B cell (primary cell): ENCODE measurements at regions not wholly inside any gene's neighbourhood (a gene's known extent, or its start where the extent isn't known, plus 50 kb on each side); places are given as distances from the start of the nearest gene placed in this dataset.

ENCODE experiments used
- ATAC-seq: fragments of 200-7000 bp; cut with Tn5 transposase; one replicate; pipeline ENCODE4 v1.10.0; 2021; ENCODE audit warnings: low read depth, mild to moderate bottlenecking, moderate number of reproducible peaks, moderate library complexity
- CTCF ChIA-PET: fragments of 350-600 bp; sonication (Branson Sonifier 250); formaldehyde crosslinking; loops from one replicate; lab custom pipeline; 2021; ENCODE audit warnings: antibody characterized with exemption, inconsistent platforms; lab: Charles Lee
- POLR2A ChIA-PET: fragments of 350-600 bp; sonication (Branson Sonifier 250); formaldehyde crosslinking; loops from one replicate; lab custom pipeline; 2021; ENCODE audit warnings: antibody characterized with exemption; lab: Charles Lee
- DNase-seq: peaks from one replicate; pipeline ENCODE4 v3.0.0; 2013
- H2AFZ ChIP-seq: 2 replicates; pipeline ENCODE4 v1.6.1; 2012; ENCODE audit warnings: mild to moderate bottlenecking, low read depth, low read length; ENCODE audit not compliant: insufficient read depth, poor library complexity, severe bottlenecking
- H3K27ac ChIP-seq, 2 donors: 1 replicate in 1 of 2; 2 replicates in 1 of 2; pipeline ENCODE4 v1.5.1; 2012 to 2013; ENCODE audit warnings: low read length in 2 of 2, mild to moderate bottlenecking in 2 of 2, moderate library complexity in 1 of 2
- H3K27me3 ChIP-seq, 4 experiments: fragments of 200-600 bp in 1 of 4; sonication (generic) in 1 of 4; replicated peaks in 1 of 4; 1 replicate in 2 of 4; 2 replicates in 2 of 4; pipeline versions ENCODE4 v1.6.1 to v1.7.0; 2013 to 2016; ENCODE audit warnings: low read length in 3 of 4, mild to moderate bottlenecking in 2 of 4, mixed read lengths in 1 of 4, moderate library complexity in 1 of 4; ENCODE audit not compliant: insufficient read depth in 4 of 4, control insufficient read depth in 3 of 4; ENCODE audit errors: control extremely low read depth in 1 of 4
- H3K36me3 ChIP-seq, 2 experiments: replicated peaks in 1 of 2; 1 replicate in 1 of 2; 2 replicates in 1 of 2; pipeline versions ENCODE4 v1.6.1 to v1.7.1; 2013; ENCODE audit warnings: low read length in 1 of 2; ENCODE audit not compliant: insufficient read depth in 2 of 2, control insufficient read depth in 1 of 2; ENCODE audit errors: control extremely low read depth in 1 of 2, extremely low read depth in 1 of 2
- H3K4me1 ChIP-seq, 2 donors: fragments of 200-600 bp in 1 of 2; sonication (generic) in 1 of 2; 1 replicate in 1 of 2; 2 replicates in 1 of 2; pipeline versions ENCODE4 v1.5.1 to v1.6.1; 2013 to 2017; ENCODE audit warnings: low read length in 2 of 2; ENCODE audit not compliant: control insufficient read depth in 2 of 2, insufficient read depth in 2 of 2
- H3K4me2 ChIP-seq: replicated peaks from 2 replicates; pipeline ENCODE3; 2012; ENCODE audit warnings: mild to moderate bottlenecking, low read depth, low read length; ENCODE audit not compliant: poor library complexity, severe bottlenecking
- H3K4me3 ChIP-seq, 5 experiments: fragments of 200-600 bp in 1 of 5; sonication (generic) in 1 of 5; 1 replicate in 3 of 5; 2 replicates in 2 of 5; pipeline versions ENCODE4 v1.5.1 to v1.7.0; 2011 to 2016; ENCODE audit warnings: low read length in 4 of 5, mild to moderate bottlenecking in 4 of 5, low read depth in 2 of 5, control low read depth in 1 of 5, moderate library complexity in 1 of 5; ENCODE audit not compliant: insufficient read depth in 1 of 5; ENCODE audit errors: control extremely low read depth in 1 of 5, extremely low read depth in 1 of 5
- H3K79me2 ChIP-seq: fragments of 200-600 bp; sonication (generic); one replicate; pipeline ENCODE4 v1.6.0; 2016; ENCODE audit warnings: low read length; ENCODE audit not compliant: control insufficient read depth, insufficient read depth
- H3K9ac ChIP-seq: fragments of 200-600 bp; sonication (generic); 2 replicates; pipeline ENCODE4 v1.6.1; 2017; ENCODE audit warnings: mild to moderate bottlenecking, low read length, moderate library complexity
- H3K9me3 ChIP-seq, 3 donors: one replicate each; pipeline versions ENCODE4 v1.6.1 to v1.7.1; 2013; ENCODE audit warnings: low read length in 2 of 3; ENCODE audit not compliant: control insufficient read depth in 2 of 3, insufficient read depth in 1 of 3; ENCODE audit errors: control extremely low read depth in 1 of 3
- H4K20me1 ChIP-seq: 2 replicates; pipeline ENCODE4 v1.6.0; 2012; ENCODE audit warnings: mild to moderate bottlenecking, low read length; ENCODE audit not compliant: insufficient read depth, control insufficient read depth, poor library complexity, severe bottlenecking
- H3K27ac Mint-ChIP-seq: one replicate; pipeline ENCODE4 v1.8.0; 2021; ENCODE audit warnings: mixed read lengths
- H3K27me3 Mint-ChIP-seq: one replicate; pipeline ENCODE4 v1.8.0; 2021; ENCODE audit warnings: mixed read lengths
- H3K4me1 Mint-ChIP-seq: one replicate; pipeline ENCODE4 v1.8.0; 2021; ENCODE audit warnings: mixed read lengths
- H3K4me3 Mint-ChIP-seq: one replicate; pipeline ENCODE4 v1.8.0; 2021; ENCODE audit warnings: mixed read lengths
- H3K9me3 Mint-ChIP-seq: one replicate; pipeline ENCODE4 v1.8.0; 2022; ENCODE audit warnings: mixed read lengths; ENCODE audit not compliant: insufficient read depth
- EZH2 ChIP-seq: IDR thresholded peaks from 2 replicates; pipeline ENCODE4 v1.6.1; 2012; ENCODE audit warnings: borderline replicate concordance, low read depth, mild to moderate bottlenecking, moderate library complexity, low read length; ENCODE audit not compliant: insufficient read depth, poor library complexity, severe bottlenecking
- WGBS: methylation state at CpG from one replicate; pipeline ENCODE4 v1.1.5; 2013; ENCODE audit warnings: missing lambda C conversion rate; ENCODE audit not compliant: insufficient coverage; 5-methylcytosine and 5-hydroxymethylcytosine counted together
- intact Hi-C: fragments of 100-400 bp; cut with micrococcal nuclease; formaldehyde crosslinking; loops from one replicate; pipeline ENCODE4 v1.10.0; 2022
- TF ChIP-seq, protein P1 (sequence below): fragments of 200-600 bp; IDR thresholded peaks from one replicate; pipeline ENCODE4 v1.8.0; 2022; ENCODE audit warnings: antibody characterized with exemption, mild to moderate bottlenecking

DNA sequence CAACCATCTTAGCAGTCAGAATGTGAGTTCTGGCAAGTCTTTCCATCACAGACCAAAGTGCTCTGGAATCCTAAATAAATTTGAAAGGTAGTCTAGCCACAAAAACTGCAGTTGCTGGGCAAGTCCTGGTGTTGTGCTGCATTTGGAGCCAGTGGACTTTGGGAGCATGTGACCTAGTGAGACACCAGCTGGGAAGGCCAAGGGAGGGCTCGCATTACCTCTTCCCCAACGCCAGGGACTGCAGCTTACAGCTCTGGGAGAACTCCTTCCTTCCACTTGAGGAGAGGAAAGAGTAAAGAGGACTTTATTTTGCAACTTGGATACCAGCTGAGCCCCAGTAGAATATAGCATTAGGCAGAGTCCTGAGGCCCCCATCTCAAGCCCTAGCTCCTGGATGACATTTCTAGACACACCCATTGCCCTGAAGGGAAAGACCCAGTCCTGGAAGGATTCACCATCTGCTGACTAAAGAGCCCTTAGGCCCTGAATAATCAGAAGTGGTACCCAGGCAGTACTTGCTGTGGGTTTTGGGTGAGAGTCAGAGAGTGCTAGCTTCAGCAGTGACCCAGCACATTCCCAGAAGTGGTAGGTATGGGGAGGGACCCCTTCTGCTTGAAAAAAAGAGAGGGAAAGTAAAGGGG, 190.7 kb downstream of the NUF2 start:
- no peak overlapping the region for H3K9ac ChIP-seq
- H3K27ac ChIP-seq: no peak overlapping the region
- CTCF ChIA-PET: no interaction called here
- no peaks in the 10 kb centered on the region for H3K4me1 ChIP-seq
- peaks cover 0 to 3% (median 0%) of the 10 kb centered on the region in 3 donors for H3K9me3 ChIP-seq
- TF ChIP-seq, protein P1, sequence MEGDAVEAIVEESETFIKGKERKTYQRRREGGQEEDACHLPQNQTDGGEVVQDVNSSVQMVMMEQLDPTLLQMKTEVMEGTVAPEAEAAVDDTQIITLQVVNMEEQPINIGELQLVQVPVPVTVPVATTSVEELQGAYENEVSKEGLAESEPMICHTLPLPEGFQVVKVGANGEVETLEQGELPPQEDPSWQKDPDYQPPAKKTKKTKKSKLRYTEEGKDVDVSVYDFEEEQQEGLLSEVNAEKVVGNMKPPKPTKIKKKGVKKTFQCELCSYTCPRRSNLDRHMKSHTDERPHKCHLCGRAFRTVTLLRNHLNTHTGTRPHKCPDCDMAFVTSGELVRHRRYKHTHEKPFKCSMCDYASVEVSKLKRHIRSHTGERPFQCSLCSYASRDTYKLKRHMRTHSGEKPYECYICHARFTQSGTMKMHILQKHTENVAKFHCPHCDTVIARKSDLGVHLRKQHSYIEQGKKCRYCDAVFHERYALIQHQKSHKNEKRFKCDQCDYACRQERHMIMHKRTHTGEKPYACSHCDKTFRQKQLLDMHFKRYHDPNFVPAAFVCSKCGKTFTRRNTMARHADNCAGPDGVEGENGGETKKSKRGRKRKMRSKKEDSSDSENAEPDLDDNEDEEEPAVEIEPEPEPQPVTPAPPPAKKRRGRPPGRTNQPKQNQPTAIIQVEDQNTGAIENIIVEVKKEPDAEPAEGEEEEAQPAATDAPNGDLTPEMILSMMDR: no peak
- TF ChIP-seq EZH2: no peak
- H3K27me3 Mint-ChIP-seq: peaks cover 5% of the 10 kb centered on the region
- DNase-seq (no peak), ATAC-seq (no peak)
- no peaks in the 10 kb centered on the region for H3K27me3 ChIP-seq
- no peak overlapping the region for H3K4me3 ChIP-seq
- no peak overlapping the region for H3K4me3 Mint-ChIP-seq
- no peak overlapping the region for H2AFZ ChIP-seq
- peaks cover 2% of the 10 kb centered on the region for H3K9me3 Mint-ChIP-seq
- no peaks in the 10 kb centered on the region for H3K36me3 ChIP-seq
- no peaks in the 10 kb centered on the region for H3K79me2 ChIP-seq
- no peak overlapping the region for H3K4me2 ChIP-seq
- intact Hi-C loops: no loop called here
- no peaks in the 10 kb centered on the region for H3K4me1 Mint-ChIP-seq
- H3K27ac Mint-ChIP-seq: no peak overlapping the region
- H4K20me1 ChIP-seq: no peaks in the 10 kb centered on the region
- POLR2A ChIA-PET: no interaction called here
- WGBS: no CpG with 5 or more reads among the region's 2 CpGs

GRCh38 chr1:163523375-163524029, 201.7 kb downstream of the NUF2 start:
- no peaks in the 10 kb centered on the region for H3K4me1 Mint-ChIP-seq
- no CpG with 5 or more reads among the region's 7 CpGs for WGBS
- DNase-seq: no peak

More at GRCh38 chr1:163523375-163524029, 201.7 kb downstream of the NUF2 start:
- Histone ChIP-seq H3K4me1 (no peaks in the 10 kb centered on the region), H4K20me1 (no peaks in the 10 kb centered on the region), H3K27ac (no peak overlapping the region), H3K4me2 (no peak overlapping the region), H2AFZ (no peak overlapping the region), H3K9ac (no peak overlapping the region), H3K27me3 (no peaks in the 10 kb centered on the region), H3K4me3 (no peak overlapping the region), H3K79me2 (no peaks in the 10 kb centered on the region), H3K36me3 (no peaks in the 10 kb centered on the region), H3K9me3 (no peaks in the 10 kb centered on the region)
- POLR2A ChIA-PET: no interaction called here
- H3K27ac Mint-ChIP-seq: no peak overlapping the region
- no peak for ATAC-seq
- H3K4me3 Mint-ChIP-seq: no peak overlapping the region
- H3K27me3 Mint-ChIP-seq: peaks cover 2% of the 10 kb centered on the region
- CTCF ChIA-PET: no interaction called here
- H3K9me3 Mint-ChIP-seq: peaks cover 2% of the 10 kb centered on the region
- no peak for TF ChIP-seq EZH2
- TF ChIP-seq, protein P1: no peak
- intact Hi-C loops: no loop called here
